Stimulated activated CD8-positive, alpha-beta memory T cell treated with anti-CD3 and anti-CD28 coated beads, Interleukin-15, amount 100 ng/mL, for 4 hours (primary cell): ENCODE measurements at regions not wholly inside any gene's neighbourhood (a gene's known extent, or its start where the extent isn't known, plus 50 kb on each side); places are given as distances from the start of the nearest gene placed in this dataset.
"Not testable (repeated sequence)": the region's sequence is repeated elsewhere in the genome, so short reads cannot be mapped to it uniquely, and the experiment has no call there.

Experiments
- DNase-seq, 2 donors: peaks; one replicate each; pipeline ENCODE4 v3.0.0-alpha.2; 2020; ENCODE audit warnings: low read depth in 2 of 2

- not testable (repeated sequence) for DNase-seq
Measured at GRCh38 chr2:87349006-87349405, 327.4 kb upstream of the PLGLB1 start.

GRCh38 chr2:87352178-87352934, 330.7 kb upstream of the PLGLB1 start:
- not testable (repeated sequence) for DNase-seq

GRCh38 chr2:87353408-87353807, 331.8 kb upstream of the PLGLB1 start:
- DNase-seq, result not testable (repeated sequence)

- DNase-seq, result not testable (repeated sequence)
Measured at GRCh38 chr2:87354102-87354501, 332.5 kb upstream of the PLGLB1 start.

- not testable (repeated sequence) for DNase-seq
Measured at GRCh38 chr2:87360250-87360649, 338.6 kb upstream of the PLGLB1 start.

- DNase-seq, result not testable (repeated sequence)
Measured at GRCh38 chr2:87360927-87361326, 339.3 kb upstream of the PLGLB1 start.

GRCh38 chr2:87361805-87362204, 340.2 kb upstream of the PLGLB1 start:
- DNase-seq, result not testable (repeated sequence)

- DNase-seq, result not testable (repeated sequence)
Measured at GRCh38 chr2:87364379-87364778, 342.7 kb upstream of the PLGLB1 start.

GRCh38 chr2:87365038-87365437, 343.4 kb upstream of the PLGLB1 start:
- not testable (repeated sequence) for DNase-seq

- DNase-seq, result not testable (repeated sequence)
Measured at GRCh38 chr2:87386063-87386560, 361.8 kb upstream of the PLGLB2 start.

GRCh38 chr2:87395784-87396183, 352.1 kb upstream of the PLGLB2 start:
- not testable (repeated sequence) for DNase-seq

GRCh38 chr2:87396551-87397265, 351.2 kb upstream of the PLGLB2 start:
- not testable (repeated sequence) for DNase-seq

- not testable (repeated sequence) for DNase-seq
Measured at GRCh38 chr2:87397276-87398065, 350.4 kb upstream of the PLGLB2 start.

GRCh38 chr2:87398567-87399305, 349.2 kb upstream of the PLGLB2 start:
- DNase-seq, result not testable (repeated sequence)

- no peak for DNase-seq
Measured at GRCh38 chr2:87401726-87402345, 346.1 kb upstream of the PLGLB2 start.

GRCh38 chr2:87403893-87404175, 344.1 kb upstream of the PLGLB2 start:
- no peak for DNase-seq

GRCh38 chr2:87404411-87405255, 343.3 kb upstream of the PLGLB2 start:
- not testable (repeated sequence) for DNase-seq

GRCh38 chr2:87405531-87406216, 342.2 kb upstream of the PLGLB2 start:
- not testable (repeated sequence) for DNase-seq

GRCh38 chr2:87406406-87407175, 341.3 kb upstream of the PLGLB2 start:
- DNase-seq, result not testable (repeated sequence)
